Gastroesophageal sphincter (tissue), 3 donors: ENCODE measurements at regions not wholly inside any gene's neighbourhood (a gene's known extent, or its start where the extent isn't known, plus 50 kb on each side); places are given as distances from the start of the nearest gene placed in this dataset.

ENCODE experiments used
- POLR2A ChIP-seq, 2 donors: fragments of 450-650 bp; IDR thresholded peaks; one replicate each; pipeline ENCODE4 v1.6.1; 2017; ENCODE audit warnings: antibody characterized with exemption in 2 of 2, mild to moderate bottlenecking in 2 of 2, moderate library complexity in 1 of 2
- TF ChIP-seq, protein P1 (sequence below), 4 experiments: fragments of 200-600 bp in 2 of 4; fragments of 450-650 bp in 2 of 4; sonication (generic) in 1 of 4; IDR thresholded peaks; one replicate each; pipeline ENCODE4 v1.5.1; 2017 to 2019; ENCODE audit warnings: antibody characterized with exemption in 4 of 4, mild to moderate bottlenecking in 2 of 4, moderate library complexity in 2 of 4

DNA sequence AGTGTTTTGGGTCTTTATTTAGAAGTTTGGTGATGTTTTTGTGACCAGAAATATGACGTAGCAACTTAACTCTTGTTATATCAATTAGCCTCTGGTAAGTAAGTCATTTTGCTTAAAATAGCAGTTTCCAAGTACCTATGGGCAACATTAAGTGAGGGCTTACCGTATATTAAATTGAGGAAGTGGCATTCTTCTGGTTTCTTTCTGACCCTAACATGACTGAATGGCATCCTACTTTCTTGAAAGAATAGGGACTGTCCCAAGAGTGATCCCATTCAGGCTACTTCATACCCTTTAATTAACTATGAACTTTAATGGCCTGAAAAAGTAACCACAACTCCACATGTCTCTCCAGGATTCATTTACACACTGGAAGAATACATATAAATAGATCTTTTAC, 106.6 kb downstream of the MZT1 start:
- no peak for TF ChIP-seq POLR2A (IDR thresholded peaks at IDR 0.05)
- TF ChIP-seq, protein P1, sequence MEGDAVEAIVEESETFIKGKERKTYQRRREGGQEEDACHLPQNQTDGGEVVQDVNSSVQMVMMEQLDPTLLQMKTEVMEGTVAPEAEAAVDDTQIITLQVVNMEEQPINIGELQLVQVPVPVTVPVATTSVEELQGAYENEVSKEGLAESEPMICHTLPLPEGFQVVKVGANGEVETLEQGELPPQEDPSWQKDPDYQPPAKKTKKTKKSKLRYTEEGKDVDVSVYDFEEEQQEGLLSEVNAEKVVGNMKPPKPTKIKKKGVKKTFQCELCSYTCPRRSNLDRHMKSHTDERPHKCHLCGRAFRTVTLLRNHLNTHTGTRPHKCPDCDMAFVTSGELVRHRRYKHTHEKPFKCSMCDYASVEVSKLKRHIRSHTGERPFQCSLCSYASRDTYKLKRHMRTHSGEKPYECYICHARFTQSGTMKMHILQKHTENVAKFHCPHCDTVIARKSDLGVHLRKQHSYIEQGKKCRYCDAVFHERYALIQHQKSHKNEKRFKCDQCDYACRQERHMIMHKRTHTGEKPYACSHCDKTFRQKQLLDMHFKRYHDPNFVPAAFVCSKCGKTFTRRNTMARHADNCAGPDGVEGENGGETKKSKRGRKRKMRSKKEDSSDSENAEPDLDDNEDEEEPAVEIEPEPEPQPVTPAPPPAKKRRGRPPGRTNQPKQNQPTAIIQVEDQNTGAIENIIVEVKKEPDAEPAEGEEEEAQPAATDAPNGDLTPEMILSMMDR (IDR thresholded peaks at IDR 0.05) = no peak
